BLaER1 treated with 17β-estradiol and CSF1 and Interleukin-3, amounts not matched to agents 10 nM and 100 nM (cell line): ENCODE measurements at regions not wholly inside any gene's neighbourhood (a gene's known extent, or its start where the extent isn't known, plus 50 kb on each side); places are given as distances from the start of the nearest gene placed in this dataset.

Source experiments
- H3K27ac ChIP-seq, 11 experiments: shearing (Covaris generic); formaldehyde crosslinking; 2 replicates each; pipeline ENCODE4 v1.8.1; 2022
- H3K27me3 ChIP-seq, 11 experiments: shearing (Covaris generic); formaldehyde crosslinking; 2 replicates each; pipeline ENCODE4 v1.8.1; 2022
- H3K36me3 ChIP-seq, 11 experiments: shearing (Covaris generic); formaldehyde crosslinking; 2 replicates each; pipeline ENCODE4 v1.8.1; 2022
- H3K4me1 ChIP-seq, 10 experiments: shearing (Covaris generic); formaldehyde crosslinking; 2 replicates each; pipeline ENCODE4 v1.8.1; 2022
- H3K4me2 ChIP-seq, 11 experiments: shearing (Covaris generic); formaldehyde crosslinking; 2 replicates each; pipeline ENCODE4 v1.8.1; 2022
- H3K4me3 ChIP-seq, 10 experiments: shearing (Covaris generic); formaldehyde crosslinking; 2 replicates each; pipeline ENCODE4 v1.8.1; 2022
- H3K9ac ChIP-seq, 11 experiments: shearing (Covaris generic); formaldehyde crosslinking; 2 replicates each; pipeline ENCODE4 v1.8.1; 2022
- H3K9me3 ChIP-seq, 11 experiments: shearing (Covaris generic); formaldehyde crosslinking; replicated peaks in 1 of 11; 2 replicates each; pipeline ENCODE4 v1.8.1; 2022
- H4K20me1 ChIP-seq, 11 experiments: shearing (Covaris generic); formaldehyde crosslinking; 2 replicates each; pipeline ENCODE4 v1.8.1; 2022
- Cebpa-rat ChIP-seq, 11 experiments: shearing (Covaris generic); IDR thresholded peaks; 2 replicates each; pipeline ENCODE4 v1.8.1; 2022

DNA sequence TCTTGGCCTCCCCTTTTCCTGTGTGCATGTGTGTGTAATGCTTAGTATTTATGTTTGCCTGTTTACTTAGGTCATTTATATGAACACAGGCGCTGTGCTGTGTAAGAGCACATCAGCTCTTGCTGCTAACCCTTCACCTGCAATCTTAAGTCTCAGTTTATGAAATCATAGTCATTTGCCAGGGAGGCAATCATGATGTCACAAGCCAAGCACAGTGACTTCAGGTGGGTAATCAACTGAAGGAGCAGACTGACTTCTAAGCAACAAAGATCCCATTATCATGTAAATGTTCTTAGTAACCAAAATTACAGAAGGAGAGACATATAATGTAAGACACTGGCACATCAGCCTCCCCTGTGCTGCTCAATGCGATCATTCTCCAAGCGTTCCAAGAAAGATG, 386.3 kb upstream of the MEIS1 start:
- no peak overlapping the region for H3K27ac ChIP-seq
- no peak overlapping the region for H3K9ac ChIP-seq

DNA sequence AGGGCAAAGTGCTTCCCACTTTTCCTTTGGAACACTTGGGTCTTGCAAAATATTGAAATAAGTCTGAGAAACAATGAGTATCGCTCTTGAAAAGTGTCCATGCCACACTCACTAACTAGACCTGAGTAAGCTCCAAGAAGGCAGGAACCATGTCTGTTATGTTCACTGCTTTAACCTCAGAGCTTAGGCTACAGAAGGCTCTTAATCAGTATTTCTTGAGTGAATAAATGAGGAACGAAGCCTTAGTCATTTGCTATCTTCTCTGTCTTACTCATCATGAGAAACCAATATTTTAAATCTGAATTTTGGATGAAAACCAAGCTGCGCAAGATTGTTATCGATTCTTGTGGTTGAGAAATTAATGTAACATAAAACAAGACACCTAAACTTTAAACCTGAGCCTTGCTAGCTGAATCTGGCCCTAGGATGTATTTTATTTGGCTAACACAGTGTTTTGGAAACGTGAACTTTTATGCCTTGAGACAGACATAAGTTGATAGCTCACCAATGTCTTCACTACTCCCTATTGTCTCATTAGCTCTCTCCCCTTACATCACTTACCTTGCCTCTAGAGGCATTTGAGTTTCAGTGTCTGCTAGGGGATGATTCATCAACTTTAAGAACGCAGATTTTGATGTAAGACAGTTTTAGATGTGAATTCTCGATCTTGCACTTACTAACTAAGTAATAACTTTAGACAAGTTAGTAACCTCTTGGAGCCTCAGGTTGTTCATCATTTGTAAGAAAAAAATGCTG, 392.8 kb upstream of the MEIS1 start:
- Histone ChIP-seq H3K4me1 (no peaks in the 10 kb centered on the region), H3K27ac (no peak overlapping the region), H3K27me3 (no peaks in the 10 kb centered on the region), H4K20me1 (no peaks in the 10 kb centered on the region), H3K4me2 (no peak overlapping the region), H3K9me3 (no peaks in the 10 kb centered on the region), H3K36me3 (no peaks in the 10 kb centered on the region), H3K9ac (no peak overlapping the region), H3K4me3 (no peak overlapping the region)
- TF ChIP-seq Cebpa-rat (IDR thresholded peaks at IDR 0.05): no peak

More for the DNA sequence above, 386.3 kb upstream of the MEIS1 start:
- H3K4me1 ChIP-seq: no peaks in the 10 kb centered on the region
- H3K4me3 ChIP-seq: no peak overlapping the region
- no peaks in the 10 kb centered on the region for H3K9me3 ChIP-seq
- TF ChIP-seq Cebpa-rat (IDR thresholded peaks at IDR 0.05): no peak
- H3K36me3 ChIP-seq: no peaks in the 10 kb centered on the region
- H4K20me1 ChIP-seq: no peaks in the 10 kb centered on the region
- H3K27me3 ChIP-seq: no peaks in the 10 kb centered on the region
- no peak overlapping the region for H3K4me2 ChIP-seq

- Histone ChIP-seq H3K27me3 (no peaks in the 10 kb centered on the region), H3K36me3 (no peaks in the 10 kb centered on the region), H3K4me2 (no peak overlapping the region), H3K27ac (no peak overlapping the region), H4K20me1 (no peaks in the 10 kb centered on the region), H3K4me3 (no peak overlapping the region), H3K4me1 (no peaks in the 10 kb centered on the region), H3K9ac (no peak overlapping the region), H3K9me3 (no peaks in the 10 kb centered on the region)
- TF ChIP-seq Cebpa-rat (IDR thresholded peaks at IDR 0.05): no peak
Observed at GRCh38 chr2:66036948-66037347, 398.0 kb upstream of the MEIS1 start.

DNA sequence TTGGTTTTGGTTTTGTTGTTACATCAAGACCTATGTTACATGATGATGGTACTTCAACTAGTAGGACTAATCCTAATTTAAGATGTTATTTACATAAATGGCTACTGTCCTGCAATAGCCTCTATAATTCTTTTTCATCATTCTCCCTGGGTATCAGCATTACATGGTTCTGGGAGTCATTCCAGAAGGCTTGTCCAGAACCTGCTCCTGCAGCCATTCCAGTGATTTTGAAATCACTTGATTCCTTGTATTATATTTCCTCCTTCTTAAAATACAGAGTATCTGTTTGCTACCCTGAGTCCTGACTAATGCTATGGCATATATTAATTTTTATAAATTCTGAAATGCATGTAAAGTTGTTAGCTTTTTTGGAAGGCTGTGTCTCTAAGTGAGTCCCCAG, 400.5 kb upstream of the MEIS1 start:
- TF ChIP-seq Cebpa-rat (IDR thresholded peaks at IDR 0.05): no peak
- Histone ChIP-seq H3K4me3 (no peak overlapping the region), H3K27ac (no peak overlapping the region), H3K4me2 (no peak overlapping the region), H3K9ac (no peak overlapping the region), H4K20me1 (no peaks in the 10 kb centered on the region), H3K4me1 (no peaks in the 10 kb centered on the region), H3K27me3 (no peaks in the 10 kb centered on the region), H3K36me3 (no peaks in the 10 kb centered on the region), H3K9me3 (no peaks in the 10 kb centered on the region)

- Histone ChIP-seq H3K4me1 (no peaks in the 10 kb centered on the region), H3K4me2 (no peak overlapping the region), H3K27ac (no peak overlapping the region), H3K4me3 (no peak overlapping the region), H3K36me3 (no peaks in the 10 kb centered on the region), H3K27me3 (no peaks in the 10 kb centered on the region), H3K9me3 (no peaks in the 10 kb centered on the region), H4K20me1 (no peaks in the 10 kb centered on the region), H3K9ac (no peak overlapping the region)
- no peak for TF ChIP-seq Cebpa-rat (IDR thresholded peaks at IDR 0.05)
Observed at GRCh38 chr2:66032226-66032775, 402.6 kb upstream of the MEIS1 start.

- H3K36me3 ChIP-seq: no peaks in the 10 kb centered on the region
- H3K4me3 ChIP-seq: no peak overlapping the region
- no peak for TF ChIP-seq Cebpa-rat (IDR thresholded peaks at IDR 0.05)
- no peaks in the 10 kb centered on the region for H3K4me1 ChIP-seq
- no peak overlapping the region for H3K9ac ChIP-seq
- no peaks in the 10 kb centered on the region for H3K27me3 ChIP-seq
- H3K9me3 ChIP-seq: no peaks in the 10 kb centered on the region
- H3K4me2 ChIP-seq: no peak overlapping the region
- no peaks in the 10 kb centered on the region for H4K20me1 ChIP-seq
- H3K27ac ChIP-seq: no peak overlapping the region
Observed at GRCh38 chr2:66031236-66031635, 403.7 kb upstream of the MEIS1 start.

DNA sequence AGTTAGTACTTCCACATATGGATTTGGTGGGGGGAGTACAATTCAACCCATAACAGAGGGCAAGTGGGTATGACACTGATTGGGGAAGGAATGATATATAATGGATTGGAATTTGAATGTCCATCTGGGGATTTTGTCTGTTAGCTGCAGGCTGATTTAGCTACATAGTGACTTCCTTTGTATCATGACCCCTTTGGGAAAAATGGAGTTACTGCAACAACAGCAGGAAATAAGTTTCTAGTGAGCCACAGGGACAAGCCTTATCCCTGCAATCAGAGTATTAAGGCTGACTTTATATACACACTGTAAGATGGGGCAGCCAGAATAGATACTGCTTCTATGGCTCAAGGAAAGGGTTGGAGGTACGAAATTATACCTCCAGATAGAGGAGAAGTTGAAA, 404.4 kb upstream of the MEIS1 start:
- Histone ChIP-seq H3K9ac (no peak overlapping the region), H3K9me3 (no peaks in the 10 kb centered on the region), H3K4me2 (no peak overlapping the region), H3K4me3 (no peak overlapping the region), H3K4me1 (no peaks in the 10 kb centered on the region), H3K36me3 (no peaks in the 10 kb centered on the region), H3K27me3 (no peaks in the 10 kb centered on the region), H3K27ac (no peak overlapping the region), H4K20me1 (no peaks in the 10 kb centered on the region)
- TF ChIP-seq Cebpa-rat (IDR thresholded peaks at IDR 0.05): no peak

- Histone ChIP-seq H3K4me2 (no peak overlapping the region), H3K27me3 (no peaks in the 10 kb centered on the region), H4K20me1 (no peaks in the 10 kb centered on the region), H3K27ac (no peak overlapping the region), H3K9me3 (peaks cover 0 to 8% (median 0%) of the 10 kb centered on the region in 11 experiments; a peak in 5 of 22 replicates), H3K36me3 (no peaks in the 10 kb centered on the region), H3K4me1 (no peaks in the 10 kb centered on the region), H3K4me3 (no peak overlapping the region), H3K9ac (no peak overlapping the region)
- TF ChIP-seq Cebpa-rat (IDR thresholded peaks at IDR 0.05): no peak
Observed at GRCh38 chr2:66024391-66024790, 410.5 kb upstream of the MEIS1 start.

DNA sequence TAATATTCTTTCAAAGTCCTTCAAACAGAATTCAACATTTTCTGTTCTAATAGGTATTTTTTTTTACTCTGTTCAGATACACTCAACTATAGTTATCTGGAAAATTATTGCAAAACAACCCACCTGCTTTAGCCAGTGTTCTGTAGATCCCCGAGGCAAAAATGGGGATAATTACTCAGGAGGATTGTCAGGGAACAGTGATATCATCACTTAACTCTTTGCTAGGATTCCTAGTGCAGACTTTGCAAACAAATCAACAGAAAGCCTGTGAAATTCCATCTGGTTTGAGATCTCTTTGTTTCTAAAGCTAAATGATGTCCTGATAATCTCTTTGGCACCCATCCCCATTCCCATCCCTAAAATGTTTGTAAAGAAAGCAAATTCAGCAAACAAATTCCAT, 413.6 kb upstream of the MEIS1 start:
- Histone ChIP-seq H3K9ac (no peak overlapping the region), H3K36me3 (no peaks in the 10 kb centered on the region), H3K4me2 (no peak overlapping the region), H3K27me3 (no peaks in the 10 kb centered on the region), H3K27ac (no peak overlapping the region), H4K20me1 (no peaks in the 10 kb centered on the region), H3K9me3 (peaks cover 0 to 8% (median 0%) of the 10 kb centered on the region in 11 experiments; a peak in 5 of 22 replicates), H3K4me3 (no peak overlapping the region), H3K4me1 (no peaks in the 10 kb centered on the region)
- TF ChIP-seq Cebpa-rat (IDR thresholded peaks at IDR 0.05): no peak

- Histone ChIP-seq H3K9me3 (peaks cover 0 to 3% (median 0%) of the 10 kb centered on the region in 11 experiments; a peak in 4 of 22 replicates), H3K9ac (no peak overlapping the region), H3K36me3 (no peaks in the 10 kb centered on the region), H3K27ac (no peak overlapping the region), H3K4me2 (no peak overlapping the region), H3K27me3 (no peaks in the 10 kb centered on the region), H4K20me1 (no peaks in the 10 kb centered on the region), H3K4me1 (no peaks in the 10 kb centered on the region), H3K4me3 (no peak overlapping the region)
- no peak for TF ChIP-seq Cebpa-rat (IDR thresholded peaks at IDR 0.05)
Observed at GRCh38 chr2:66017763-66018162, 417.2 kb upstream of the MEIS1 start.
